ENCODE measurements at regions not wholly inside any gene's neighbourhood (a gene's known extent, or its start where the extent isn't known, plus 50 kb on each side); places are given as distances from the start of the nearest gene placed in this dataset.
"Not testable (repeated sequence)": the region's sequence is repeated elsewhere in the genome, so short reads cannot be mapped to it uniquely, and the experiment has no call there.

- DNase-seq = no peak
These were observed 68.7 kb downstream of the MEPE start for GRCh38 chr4:87901422-87901992.

DNA sequence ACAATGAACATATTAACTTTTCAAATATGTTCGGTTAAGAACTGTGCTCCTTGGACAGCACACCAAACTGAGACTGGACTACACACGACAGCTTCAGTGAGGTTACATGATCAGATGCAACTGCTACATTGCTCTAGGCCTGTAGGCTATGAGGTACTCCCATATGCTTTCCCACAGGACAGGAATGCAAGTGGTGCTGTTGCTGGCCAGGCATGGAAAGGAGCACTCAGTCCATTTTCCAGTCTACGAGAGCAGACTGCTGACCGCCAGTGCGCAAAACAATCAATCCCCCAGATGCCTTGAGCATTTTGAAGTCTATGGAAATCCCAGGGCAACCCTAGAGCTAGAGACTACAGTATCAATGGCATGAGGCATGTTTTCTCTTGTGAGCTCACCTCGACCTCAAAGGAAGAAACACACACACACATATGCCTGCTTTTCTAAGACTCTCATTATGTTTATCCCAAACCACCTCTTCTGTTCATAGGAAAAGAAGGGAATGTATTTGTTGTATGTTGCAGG is 70.8 kb upstream of the SPP1 start:
- no peak for DNase-seq

- no peak for DNase-seq
These were observed 67.2 kb upstream of the SPP1 start for GRCh38 chr4:87908336-87908735.

- DNase-seq = no peak
These were observed 64.7 kb upstream of the SPP1 start for GRCh38 chr4:87910795-87911194.

GRCh38 chr4:87911252-87911774 is 64.2 kb upstream of the SPP1 start:
- no peak for DNase-seq

DNA sequence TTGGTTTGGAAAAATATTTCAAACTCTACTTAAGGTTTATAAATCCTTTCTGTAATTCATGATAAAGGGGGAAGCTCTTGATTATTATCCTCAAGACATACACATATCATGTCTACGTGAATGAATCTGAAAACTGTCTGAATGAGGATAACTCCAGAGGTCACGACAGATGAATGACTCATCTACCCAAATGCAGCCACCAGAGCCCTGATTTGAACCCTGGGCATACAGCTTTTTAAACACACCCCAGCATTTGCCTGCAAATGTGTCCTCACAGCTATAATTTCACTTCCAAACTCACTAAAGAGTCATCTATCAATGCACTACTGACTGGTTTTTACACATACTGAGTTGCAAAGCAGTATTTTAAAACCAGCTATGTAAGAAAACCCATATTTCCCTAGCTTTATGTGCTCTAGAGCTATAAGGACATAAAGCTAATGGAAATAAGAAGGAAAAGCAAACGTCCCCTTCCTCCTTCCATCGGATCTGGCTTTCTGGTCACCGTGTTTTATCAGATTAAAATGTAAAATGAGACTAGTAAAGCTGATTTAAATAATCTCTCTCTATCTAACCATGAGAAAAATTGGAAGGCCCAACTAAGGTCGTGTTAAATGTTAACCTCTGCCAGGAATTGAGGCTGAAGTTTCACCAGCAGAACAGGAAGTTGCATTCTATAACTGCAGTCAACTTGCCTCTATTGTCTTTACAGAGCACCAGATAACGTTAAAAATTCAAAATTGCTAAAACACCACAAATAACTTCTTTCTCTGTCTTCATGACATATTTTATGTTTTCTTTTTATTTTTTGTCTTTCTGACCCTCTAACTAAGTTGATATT is 63.1 kb upstream of the SPP1 start:
- DNase-seq = no peak

DNA sequence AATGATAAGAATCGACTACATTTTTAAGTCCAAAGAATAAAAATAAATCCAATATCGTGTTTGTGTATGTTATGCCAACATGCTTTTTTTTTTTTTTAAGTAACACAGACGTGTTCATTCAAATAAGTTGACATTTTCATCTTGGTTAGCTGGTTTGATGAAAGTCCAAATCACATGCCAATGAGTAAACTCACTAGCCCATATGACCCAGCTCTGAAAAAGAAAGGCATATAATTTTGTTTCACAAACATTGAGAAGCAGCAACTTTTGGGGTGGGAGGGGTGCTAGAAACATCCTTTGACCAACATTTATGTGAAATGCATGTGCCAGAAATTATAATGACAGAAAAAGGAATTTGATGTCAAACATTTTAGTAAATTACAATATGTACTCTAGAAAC is 61.6 kb upstream of the SPP1 start:
- DNase-seq = peak; percentile 4

- no peak for DNase-seq
These were observed 59.9 kb upstream of the SPP1 start for GRCh38 chr4:87915621-87916020.

GRCh38 chr4:87916626-87917025 is 58.9 kb upstream of the SPP1 start:
- no peak for DNase-seq

- not testable (repeated sequence) for DNase-seq
These were observed 57.6 kb upstream of the SPP1 start for GRCh38 chr4:87917911-87918310.

GRCh38 chr4:87918314-87919058 is 57.0 kb upstream of the SPP1 start:
- no peak for DNase-seq

DNA sequence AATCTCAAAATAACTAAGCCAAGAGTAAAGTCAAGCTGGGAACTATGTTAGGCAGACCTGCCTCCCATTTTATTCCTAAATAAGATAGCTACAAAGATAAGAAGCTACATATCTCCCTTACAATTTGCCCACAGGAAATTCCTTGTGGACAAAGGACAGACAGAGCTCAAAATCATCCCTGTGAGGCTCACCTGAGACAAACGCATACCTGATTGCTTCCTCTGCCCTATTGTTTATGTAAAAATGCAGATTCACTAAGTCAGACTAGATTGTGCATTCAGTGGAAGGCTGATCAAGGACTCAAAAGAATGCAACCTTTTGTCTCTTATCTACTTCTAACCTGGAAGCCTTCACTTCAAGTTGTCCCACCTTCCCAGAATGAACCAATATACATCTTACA is 56.2 kb upstream of the SPP1 start:
- DNase-seq = not testable (repeated sequence)

DNA sequence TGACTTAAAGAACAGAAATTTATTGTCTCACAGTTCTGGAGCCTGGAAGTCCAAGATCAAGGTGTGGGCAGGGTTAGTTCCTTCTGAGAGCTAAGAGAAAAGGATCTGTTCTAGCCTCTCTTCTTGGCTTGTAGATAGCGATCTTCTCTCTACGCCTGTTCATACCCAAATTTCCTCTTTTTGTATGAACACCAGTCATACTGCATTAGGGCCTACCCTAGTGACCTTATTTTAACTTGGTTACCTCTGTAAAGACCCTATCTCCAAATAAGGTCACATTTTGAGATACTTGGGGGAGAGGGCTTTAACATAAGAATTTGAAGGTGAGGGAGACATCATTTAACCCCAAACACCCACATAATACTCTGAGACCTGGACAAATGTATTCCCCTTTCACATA is 55.6 kb upstream of the SPP1 start:
- DNase-seq = no peak

- no peak for DNase-seq
These were observed 55.0 kb upstream of the SPP1 start for GRCh38 chr4:87920478-87920877.

- DNase-seq = not testable (repeated sequence)
These were observed 53.7 kb upstream of the SPP1 start for GRCh38 chr4:87921626-87922479.

DNA sequence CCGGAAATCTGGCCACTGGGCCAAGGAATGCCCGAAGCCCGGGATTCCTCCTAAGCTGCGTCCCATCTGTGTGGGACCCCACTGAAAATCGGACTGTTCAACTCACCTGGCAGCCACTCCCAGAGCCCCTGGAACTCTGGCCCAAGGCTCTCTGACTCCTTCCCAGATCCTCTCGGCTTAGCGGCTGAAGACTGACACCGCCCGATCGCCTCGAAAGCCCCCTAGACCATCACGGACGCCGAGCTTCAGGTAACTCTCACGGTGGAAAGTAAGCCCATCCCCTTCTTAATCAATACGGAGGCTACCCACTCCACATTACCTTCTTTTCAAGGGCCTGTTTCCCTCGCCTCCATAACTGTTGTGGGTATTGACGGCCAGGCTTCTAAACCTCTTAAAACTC is 51.4 kb upstream of the SPP1 start:
- DNase-seq = not testable (repeated sequence)
